Vagina (tissue), 2 donors: ENCODE measurements at regions not wholly inside any gene's neighbourhood (a gene's known extent, or its start where the extent isn't known, plus 50 kb on each side); places are given as distances from the start of the nearest gene placed in this dataset.

ENCODE experiments used
- POLR2A ChIP-seq, 2 donors: fragments of 450-650 bp; IDR thresholded peaks; one replicate each; pipeline ENCODE4 v1.6.1; 2017; ENCODE audit warnings: antibody characterized with exemption in 2 of 2, mild to moderate bottlenecking in 2 of 2, moderate library complexity in 2 of 2
- POLR2AphosphoS5 ChIP-seq, 2 donors: sonication (generic); formaldehyde crosslinking; IDR thresholded peaks; one replicate each; pipeline ENCODE4 v1.9.0; 2017; ENCODE audit warnings: antibody characterized with exemption in 2 of 2, mild to moderate bottlenecking in 2 of 2, low read depth in 1 of 2; ENCODE audit not compliant: insufficient read depth in 1 of 2
- TF ChIP-seq, protein P1 (sequence below), 3 experiments: fragments of 450-650 bp in 2 of 3; fragments of 200-600 bp in 1 of 3; sonication (generic) in 1 of 3; IDR thresholded peaks; one replicate each; pipeline ENCODE4 v1.5.1; 2017 to 2019; ENCODE audit warnings: antibody characterized with exemption in 3 of 3, mild to moderate bottlenecking in 2 of 3, moderate library complexity in 2 of 3

DNA sequence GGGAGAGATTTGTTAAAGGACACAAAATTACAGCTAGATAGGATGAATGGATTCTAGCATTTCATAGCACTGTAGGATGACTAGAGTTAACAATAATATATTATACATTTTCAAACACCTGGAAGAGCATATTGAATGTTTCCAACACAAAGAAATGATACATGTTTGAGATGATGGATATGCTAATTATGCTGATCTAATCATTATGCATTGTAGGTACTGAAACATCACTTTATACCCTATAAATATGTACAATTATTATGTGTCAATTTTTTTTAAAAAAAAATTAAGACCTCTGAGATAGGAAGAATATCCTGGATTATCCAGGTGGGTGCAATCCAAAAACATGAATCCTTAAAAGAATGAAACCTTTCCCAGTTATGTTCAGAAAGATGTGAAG, 100.3 kb upstream of the CPNE8 start:
- no peak for TF ChIP-seq POLR2A (IDR thresholded peaks at IDR 0.05)
- no peak for TF ChIP-seq POLR2AphosphoS5 (IDR thresholded peaks at IDR 0.05; ENCODE audit: insufficient read depth in 1 of 2, low read depth in 1 of 2)
- TF ChIP-seq, protein P1, sequence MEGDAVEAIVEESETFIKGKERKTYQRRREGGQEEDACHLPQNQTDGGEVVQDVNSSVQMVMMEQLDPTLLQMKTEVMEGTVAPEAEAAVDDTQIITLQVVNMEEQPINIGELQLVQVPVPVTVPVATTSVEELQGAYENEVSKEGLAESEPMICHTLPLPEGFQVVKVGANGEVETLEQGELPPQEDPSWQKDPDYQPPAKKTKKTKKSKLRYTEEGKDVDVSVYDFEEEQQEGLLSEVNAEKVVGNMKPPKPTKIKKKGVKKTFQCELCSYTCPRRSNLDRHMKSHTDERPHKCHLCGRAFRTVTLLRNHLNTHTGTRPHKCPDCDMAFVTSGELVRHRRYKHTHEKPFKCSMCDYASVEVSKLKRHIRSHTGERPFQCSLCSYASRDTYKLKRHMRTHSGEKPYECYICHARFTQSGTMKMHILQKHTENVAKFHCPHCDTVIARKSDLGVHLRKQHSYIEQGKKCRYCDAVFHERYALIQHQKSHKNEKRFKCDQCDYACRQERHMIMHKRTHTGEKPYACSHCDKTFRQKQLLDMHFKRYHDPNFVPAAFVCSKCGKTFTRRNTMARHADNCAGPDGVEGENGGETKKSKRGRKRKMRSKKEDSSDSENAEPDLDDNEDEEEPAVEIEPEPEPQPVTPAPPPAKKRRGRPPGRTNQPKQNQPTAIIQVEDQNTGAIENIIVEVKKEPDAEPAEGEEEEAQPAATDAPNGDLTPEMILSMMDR (IDR thresholded peaks at IDR 0.05) = no peak
